ENCODE measurements at regions not wholly inside any gene's neighbourhood (a gene's known extent, or its start where the extent isn't known, plus 50 kb on each side); places are given as distances from the start of the nearest gene placed in this dataset.

DNA sequence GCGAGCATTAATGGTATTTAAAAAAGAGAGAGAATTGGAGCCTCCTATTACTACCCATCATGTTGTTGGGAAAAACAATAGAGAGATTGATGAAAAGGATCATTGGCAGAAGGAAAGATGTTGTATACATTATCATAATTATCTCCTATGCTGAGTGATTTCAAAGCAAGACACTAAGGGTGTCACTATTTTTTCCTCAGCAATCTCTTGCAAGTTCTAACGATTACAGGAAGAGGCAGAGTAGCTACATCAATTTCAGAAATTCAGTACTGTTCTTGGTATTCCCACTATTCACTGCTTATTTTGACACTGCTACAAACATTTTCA, 891.2 kb downstream of the C6orf118 start:
- TF ChIP-seq CTCF (IDR thresholded peaks at IDR 0.05): no peak

- TF ChIP-seq CTCF (IDR thresholded peaks at IDR 0.05): no peak
Measured at GRCh38 chr6:164417537-164418261, 891.7 kb downstream of the C6orf118 start.

- TF ChIP-seq CTCF (IDR thresholded peaks at IDR 0.05): no peak
Measured at GRCh38 chr6:164415832-164416563, 893.4 kb downstream of the C6orf118 start.

DNA sequence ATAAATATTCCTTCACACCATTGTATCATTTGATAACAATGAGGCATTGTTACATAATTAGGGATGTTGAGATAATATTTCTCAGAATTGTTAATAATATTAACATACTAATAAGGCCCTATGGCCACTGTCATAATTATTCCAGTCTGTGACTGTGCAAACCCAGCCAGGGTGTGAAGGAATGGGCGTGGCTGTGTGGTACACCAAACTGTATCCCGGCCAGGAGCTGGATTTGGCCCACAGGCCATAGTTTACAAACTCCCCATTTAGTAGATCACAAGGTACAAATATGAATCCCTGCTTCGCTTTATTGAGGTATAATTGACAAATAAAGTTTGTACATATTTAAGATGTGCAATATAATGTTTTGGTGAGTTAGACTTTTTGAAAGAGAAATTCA, 894.7 kb downstream of the C6orf118 start:
- TF ChIP-seq CTCF (IDR thresholded peaks at IDR 0.05): no peak

GRCh38 chr6:164412566-164412965, 896.8 kb downstream of the C6orf118 start:
- TF ChIP-seq CTCF (IDR thresholded peaks at IDR 0.05): no peak

GRCh38 chr6:164410017-164410416, 899.4 kb downstream of the C6orf118 start:
- no peak for TF ChIP-seq CTCF (IDR thresholded peaks at IDR 0.05)

DNA sequence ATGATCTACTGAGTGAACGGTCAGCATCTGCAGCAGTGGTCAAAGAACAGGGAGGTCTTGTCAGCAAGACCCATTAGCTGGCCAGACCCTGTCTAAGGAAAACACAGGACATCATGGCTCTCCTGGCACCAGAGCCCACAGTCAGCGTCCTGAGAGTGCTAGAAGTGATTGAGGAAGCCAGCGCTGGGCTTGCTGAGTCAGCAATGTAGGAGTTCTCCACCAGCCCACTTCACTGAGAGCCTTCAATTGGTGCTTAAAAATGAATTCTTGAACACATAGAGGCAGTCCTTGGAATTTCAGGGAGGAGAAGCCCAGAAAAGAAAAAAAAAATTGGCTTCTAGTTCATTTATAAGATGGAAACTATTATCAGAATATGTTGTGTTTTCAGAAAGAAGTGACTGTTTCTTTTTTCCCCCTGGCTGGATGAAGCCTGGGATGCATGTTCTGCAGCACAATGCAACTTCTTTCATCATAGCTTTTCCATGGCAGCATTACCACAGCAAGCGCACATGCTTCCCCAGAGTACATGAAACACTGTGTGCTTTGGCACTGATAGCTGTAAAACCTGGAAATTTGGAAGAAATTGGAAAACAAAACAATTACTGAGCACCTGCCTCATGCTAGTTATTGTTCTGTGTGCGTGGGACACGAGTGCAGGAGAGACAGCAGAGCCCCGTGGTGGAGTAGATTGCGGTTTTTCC, 899.9 kb downstream of the C6orf118 start:
- no peak for TF ChIP-seq CTCF (IDR thresholded peaks at IDR 0.05)
